GM12892 (cell line): ENCODE measurements at regions not wholly inside any gene's neighbourhood (a gene's known extent, or its start where the extent isn't known, plus 50 kb on each side); places are given as distances from the start of the nearest gene placed in this dataset.

Source experiments
- POLR2A ChIP-seq: IDR thresholded peaks from 2 replicates; pipeline ENCODE4 v1.6.1; 2011; ENCODE audit warnings: low read depth, low read length, control low read depth
- POLR2AphosphoS5 ChIP-seq: IDR thresholded peaks from 2 replicates; pipeline ENCODE4 v1.6.1; 2011; ENCODE audit warnings: low read depth, low read length, control low read depth

GRCh38 chr3:3683261-3683660 lies 116.0 kb upstream of the LRRN1 start:
- TF ChIP-seq POLR2AphosphoS5 (no peak), POLR2A (no peak)
